IMR-90 (cell line): ENCODE measurements at regions not wholly inside any gene's neighbourhood (a gene's known extent, or its start where the extent isn't known, plus 50 kb on each side); places are given as distances from the start of the nearest gene placed in this dataset.

Experiments
- RAD21 ChIP-seq: IDR thresholded peaks from 2 replicates; pipeline ENCODE4 v1.6.1; 2012; ENCODE audit warnings: low read length, improper control_type of control experiment
- TF ChIP-seq, protein P1 (sequence below): conservative IDR thresholded peaks from 2 replicates; pipeline ENCODE4 v1.5.1; 2012; ENCODE audit warnings: mild to moderate bottlenecking, low read depth, low read length, improper control_type of control experiment

DNA sequence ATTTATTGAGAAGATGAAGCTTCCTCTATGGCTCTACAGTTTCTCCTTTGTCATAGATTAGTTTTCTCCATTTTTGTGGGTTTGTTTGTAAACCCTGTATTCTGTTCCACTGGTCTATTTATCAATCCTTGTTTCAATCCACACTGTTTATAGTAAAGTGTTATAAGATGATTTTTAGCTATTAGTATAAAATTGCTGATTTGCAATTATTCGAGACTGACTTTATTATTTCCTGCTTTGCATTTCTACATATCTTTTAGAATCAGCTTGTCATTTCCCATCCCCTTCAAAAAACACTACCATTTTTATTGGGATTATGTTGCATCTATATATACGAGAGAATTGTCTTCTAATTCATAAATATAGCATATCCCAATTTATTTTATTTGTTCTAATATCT is 325.9 kb upstream of the EPHA7 start:
- TF ChIP-seq, protein P1, sequence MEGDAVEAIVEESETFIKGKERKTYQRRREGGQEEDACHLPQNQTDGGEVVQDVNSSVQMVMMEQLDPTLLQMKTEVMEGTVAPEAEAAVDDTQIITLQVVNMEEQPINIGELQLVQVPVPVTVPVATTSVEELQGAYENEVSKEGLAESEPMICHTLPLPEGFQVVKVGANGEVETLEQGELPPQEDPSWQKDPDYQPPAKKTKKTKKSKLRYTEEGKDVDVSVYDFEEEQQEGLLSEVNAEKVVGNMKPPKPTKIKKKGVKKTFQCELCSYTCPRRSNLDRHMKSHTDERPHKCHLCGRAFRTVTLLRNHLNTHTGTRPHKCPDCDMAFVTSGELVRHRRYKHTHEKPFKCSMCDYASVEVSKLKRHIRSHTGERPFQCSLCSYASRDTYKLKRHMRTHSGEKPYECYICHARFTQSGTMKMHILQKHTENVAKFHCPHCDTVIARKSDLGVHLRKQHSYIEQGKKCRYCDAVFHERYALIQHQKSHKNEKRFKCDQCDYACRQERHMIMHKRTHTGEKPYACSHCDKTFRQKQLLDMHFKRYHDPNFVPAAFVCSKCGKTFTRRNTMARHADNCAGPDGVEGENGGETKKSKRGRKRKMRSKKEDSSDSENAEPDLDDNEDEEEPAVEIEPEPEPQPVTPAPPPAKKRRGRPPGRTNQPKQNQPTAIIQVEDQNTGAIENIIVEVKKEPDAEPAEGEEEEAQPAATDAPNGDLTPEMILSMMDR: no peak
- TF ChIP-seq RAD21: no peak
